ENCODE measurements at regions not wholly inside any gene's neighbourhood (a gene's known extent, or its start where the extent isn't known, plus 50 kb on each side); places are given as distances from the start of the nearest gene placed in this dataset.
"Not testable (repeated sequence)": the region's sequence is repeated elsewhere in the genome, so short reads cannot be mapped to it uniquely, and the experiment has no call there.

GRCh38 chr5:4023753-4024335 lies 428.2 kb downstream of the IRX1 start:
- no peak overlapping the region for H3K4me3 ChIP-seq
- no peaks in the 10 kb centered on the region for H3K27me3 ChIP-seq
- TF ChIP-seq POLR2A (IDR thresholded peaks at IDR 0.05), result no peak
- TF ChIP-seq CTCF (IDR thresholded peaks at IDR 0.05), result no peak
- H3K4me1 ChIP-seq, result peaks cover 4 to 31% (median 16%) of the 10 kb centered on the region in 3 donors
- no peak overlapping the region for H3K27ac ChIP-seq
- intact Hi-C loops (cut with DNase I), result no loop called here
- no peak for DNase-seq
- no peaks in the 10 kb centered on the region for H3K36me3 ChIP-seq
- H3K9me3 ChIP-seq, result no peaks in the 10 kb centered on the region

GRCh38 chr5:4027088-4027734 lies 431.6 kb downstream of the IRX1 start:
- no peak for DNase-seq
- TF ChIP-seq POLR2A (IDR thresholded peaks at IDR 0.05), result no peak
- TF ChIP-seq CTCF (IDR thresholded peaks at IDR 0.05), result no peak
- no peaks in the 10 kb centered on the region for H3K27me3 ChIP-seq
- no peaks in the 10 kb centered on the region for H3K36me3 ChIP-seq
- no peak overlapping the region for H3K4me3 ChIP-seq
- H3K4me1 ChIP-seq, result peaks cover 0 to 6% (median 0%) of the 10 kb centered on the region in 3 donors
- intact Hi-C loops (cut with DNase I), result no loop called here
- WGBS, 2 donors, result 58 to 69% methylated on average over 17 of the region's 17 CpGs
- no peaks in the 10 kb centered on the region for H3K9me3 ChIP-seq
- no peak overlapping the region for H3K27ac ChIP-seq

- TF ChIP-seq CTCF (IDR thresholded peaks at IDR 0.05), result no peak
- TF ChIP-seq POLR2A (IDR thresholded peaks at IDR 0.05), result no peak
- DNase-seq, result no peak
- Histone ChIP-seq H3K27me3 (no peaks in the 10 kb centered on the region), H3K36me3 (no peaks in the 10 kb centered on the region), H3K9me3 (no peaks in the 10 kb centered on the region), H3K4me1 (peaks cover 0 to 6% (median 0%) of the 10 kb centered on the region in 3 donors), H3K27ac (no peak overlapping the region), H3K4me3 (no peak overlapping the region)
- intact Hi-C loops (cut with DNase I), result no loop called here
- WGBS, 2 donors, result 50 to 73% methylated on average over 2 of the region's 2 CpGs
Observed at GRCh38 chr5:4028384-4028783, 432.8 kb downstream of the IRX1 start.

GRCh38 chr5:4033546-4033945 lies 437.9 kb downstream of the IRX1 start:
- H3K9me3 ChIP-seq; DNase-seq; H3K27me3 ChIP-seq; H3K4me3 ChIP-seq; H3K27ac ChIP-seq; H3K36me3 ChIP-seq; intact Hi-C loops (cut with DNase I); H3K4me1 ChIP-seq: not testable (repeated sequence)
- WGBS, 2 donors, result 60 to 74% methylated on average over 1 of the region's 1 CpG

- Histone ChIP-seq H3K36me3 (no peaks in the 10 kb centered on the region), H3K27ac (no peak overlapping the region), H3K9me3 (no peaks in the 10 kb centered on the region), H3K4me1 (no peaks in the 10 kb centered on the region), H3K27me3 (no peaks in the 10 kb centered on the region), H3K4me3 (no peak overlapping the region)
- TF ChIP-seq CTCF (IDR thresholded peaks at IDR 0.05), result no peak
- no peak for TF ChIP-seq POLR2A (IDR thresholded peaks at IDR 0.05)
- intact Hi-C loops (cut with DNase I), result no loop called here
- WGBS, 2 donors, result 64 to 75% methylated on average over 5 of the region's 5 CpGs
- no peak for DNase-seq
Observed at GRCh38 chr5:4036861-4037260, 441.2 kb downstream of the IRX1 start.

GRCh38 chr5:4038994-4039393 lies 443.4 kb downstream of the IRX1 start:
- intact Hi-C loops (cut with DNase I), result no loop called here
- TF ChIP-seq POLR2A (IDR thresholded peaks at IDR 0.05) (no peak), CTCF (IDR thresholded peaks at IDR 0.05) (no peak)
- Histone ChIP-seq H3K36me3 (no peaks in the 10 kb centered on the region), H3K27ac (no peak overlapping the region), H3K27me3 (no peaks in the 10 kb centered on the region), H3K4me3 (no peak overlapping the region), H3K9me3 (no peaks in the 10 kb centered on the region), H3K4me1 (no peaks in the 10 kb centered on the region)
- no peak for DNase-seq
- 65 to 76% methylated on average over 8 of the region's 8 CpGs for WGBS, 2 donors

Measured in esophagus squamous epithelium (tissue), 5 donors.